ENCODE measurements at regions not wholly inside any gene's neighbourhood (a gene's known extent, or its start where the extent isn't known, plus 50 kb on each side); places are given as distances from the start of the nearest gene placed in this dataset.

DNA sequence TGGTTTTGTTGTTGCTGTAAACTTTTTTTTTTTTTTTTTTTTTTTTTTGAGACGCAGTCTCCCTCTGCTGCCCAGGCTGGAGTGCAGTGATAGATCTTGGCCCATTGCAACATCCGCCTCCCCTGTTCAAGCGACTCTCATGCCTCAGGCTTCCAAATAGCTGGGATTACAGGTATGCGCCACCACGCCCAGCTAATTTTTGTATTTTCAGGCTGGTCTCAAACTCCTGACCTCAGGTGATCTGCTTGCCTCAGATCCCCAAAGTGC is 78.9 kb upstream of the SLC45A1 start:
- TF ChIP-seq CTCF (conservative IDR thresholded peaks at IDR 0.05; ENCODE audit: low read length), result no peak
- no peak for TF ChIP-seq EZH2phosphoT487 (IDR thresholded peaks at IDR 0.05; ENCODE audit: borderline replicate concordance)

Data from Loucy (cell line).